ENCODE measurements at regions not wholly inside any gene's neighbourhood (a gene's known extent, or its start where the extent isn't known, plus 50 kb on each side); places are given as distances from the start of the nearest gene placed in this dataset.
A peak's percentile ranks its signal among the peaks of the same experiment; 100 is the strongest.
"Not testable (repeated sequence)": the region's sequence is repeated elsewhere in the genome, so short reads cannot be mapped to it uniquely, and the experiment has no call there.

GRCh38 chr16:70014915-70015314 is 63.8 kb downstream of the CLEC18A start:
- DNase-seq = not testable (repeated sequence)

GRCh38 chr16:70016751-70017150 is 65.6 kb downstream of the CLEC18A start:
- not testable (repeated sequence) for DNase-seq

- DNase-seq = peak; percentile 14
These were observed 67.1 kb downstream of the CLEC18A start for GRCh38 chr16:70018254-70018653.

GRCh38 chr16:70023207-70023606 is 72.1 kb downstream of the CLEC18A start:
- DNase-seq = not testable (repeated sequence)

- not testable (repeated sequence) for DNase-seq
These were observed 72.8 kb downstream of the CLEC18A start for GRCh38 chr16:70023956-70024355.

GRCh38 chr16:70026165-70026854 is 75.2 kb downstream of the CLEC18A start:
- DNase-seq = not testable (repeated sequence)

- not testable (repeated sequence) for DNase-seq
These were observed 81.2 kb upstream of the PDPR start for GRCh38 chr16:70032906-70033305.

GRCh38 chr16:70037913-70038312 is 76.2 kb upstream of the PDPR start:
- not testable (repeated sequence) for DNase-seq

GRCh38 chr16:70040554-70040953 is 73.6 kb upstream of the PDPR start:
- not testable (repeated sequence) for DNase-seq

GRCh38 chr16:70043538-70044067 is 70.5 kb upstream of the PDPR start:
- not testable (repeated sequence) for DNase-seq

GRCh38 chr16:70046560-70046959 is 67.6 kb upstream of the PDPR start:
- DNase-seq = not testable (repeated sequence)

GRCh38 chr16:70048083-70048482 is 66.0 kb upstream of the PDPR start:
- not testable (repeated sequence) for DNase-seq

GRCh38 chr16:70058056-70058455 is 56.1 kb upstream of the PDPR start:
- not testable (repeated sequence) for DNase-seq

- DNase-seq = not testable (repeated sequence)
These were observed 54.7 kb upstream of the PDPR start for GRCh38 chr16:70059429-70059828.

GRCh38 chr16:70060521-70061027 is 53.6 kb upstream of the PDPR start:
- not testable (repeated sequence) for DNase-seq

- not testable (repeated sequence) for DNase-seq
These were observed 52.4 kb upstream of the PDPR start for GRCh38 chr16:70061671-70062218.

GRCh38 chr16:70062947-70063346 is 51.2 kb upstream of the PDPR start:
- DNase-seq = not testable (repeated sequence)
